HEK293T (cell line): ENCODE measurements at regions not wholly inside any gene's neighbourhood (a gene's known extent, or its start where the extent isn't known, plus 50 kb on each side); places are given as distances from the start of the nearest gene placed in this dataset.
"Not testable (repeated sequence)": the region's sequence is repeated elsewhere in the genome, so short reads cannot be mapped to it uniquely, and the experiment has no call there.

Source experiments
- BHLHE40 ChIP-seq: fragments of 450-650 bp; IDR thresholded peaks from 2 replicates; pipeline ENCODE4 v1.6.1; 2016; ENCODE audit warnings: mild to moderate bottlenecking, moderate library complexity, borderline replicate concordance
- ELF4 ChIP-seq: fragments of 450-650 bp; IDR thresholded peaks from 2 replicates; pipeline ENCODE4 v1.6.1; 2017; ENCODE audit warnings: antibody characterized with exemption
- FOXK2 ChIP-seq: fragments of 450-650 bp; IDR thresholded peaks from 2 replicates; pipeline ENCODE4 v1.6.1; 2016; ENCODE audit warnings: mild to moderate bottlenecking
- FOXM1 ChIP-seq: fragments of 450-650 bp; IDR thresholded peaks from 2 replicates; pipeline ENCODE4 v1.6.1; 2017; ENCODE audit warnings: mild to moderate bottlenecking, borderline replicate concordance
- HDGF ChIP-seq: fragments of 450-650 bp; IDR thresholded peaks from 2 replicates; pipeline ENCODE4 v1.6.1; 2017; ENCODE audit warnings: antibody characterized with exemption, borderline replicate concordance
- L3MBTL2 ChIP-seq: fragments of 450-650 bp; conservative IDR thresholded peaks from 2 replicates; pipeline ENCODE4 v1.6.1; 2016; ENCODE audit warnings: mild to moderate bottlenecking
- PKNOX1 ChIP-seq: fragments of 450-650 bp; IDR thresholded peaks from 2 replicates; pipeline ENCODE4 v1.6.1; 2016
- SP1 ChIP-seq: fragments of 450-650 bp; IDR thresholded peaks from 2 replicates; pipeline ENCODE4 v1.6.1; 2017
- TARDBP ChIP-seq: fragments of 450-650 bp; IDR thresholded peaks from 2 replicates; pipeline ENCODE4 v1.6.1; 2016
- ZNF384 ChIP-seq: fragments of 450-650 bp; IDR thresholded peaks from 2 replicates; pipeline ENCODE4 v1.6.1; 2016

GRCh38 chr9:67168530-67169157 lies 176.3 kb upstream of the SPATA31A3 start:
- TF ChIP-seq BHLHE40, TARDBP, FOXK2, FOXM1, ZNF384, PKNOX1, L3MBTL2, HDGF, SP1, ELF4: not testable (repeated sequence)
